NCI-H146 treated with DMSO at 0.1 percent for 48 hours (cell line): ENCODE measurements at regions not wholly inside any gene's neighbourhood (a gene's known extent, or its start where the extent isn't known, plus 50 kb on each side); places are given as distances from the start of the nearest gene placed in this dataset.
A peak's percentile ranks its signal among the peaks of the same experiment; 100 is the strongest.

Experiments
- DNase-seq: peaks from one replicate; lab custom pipeline; 2025; ENCODE audit not compliant: unreplicated experiment; lab: John Stamatoyannopoulos, UW

DNA sequence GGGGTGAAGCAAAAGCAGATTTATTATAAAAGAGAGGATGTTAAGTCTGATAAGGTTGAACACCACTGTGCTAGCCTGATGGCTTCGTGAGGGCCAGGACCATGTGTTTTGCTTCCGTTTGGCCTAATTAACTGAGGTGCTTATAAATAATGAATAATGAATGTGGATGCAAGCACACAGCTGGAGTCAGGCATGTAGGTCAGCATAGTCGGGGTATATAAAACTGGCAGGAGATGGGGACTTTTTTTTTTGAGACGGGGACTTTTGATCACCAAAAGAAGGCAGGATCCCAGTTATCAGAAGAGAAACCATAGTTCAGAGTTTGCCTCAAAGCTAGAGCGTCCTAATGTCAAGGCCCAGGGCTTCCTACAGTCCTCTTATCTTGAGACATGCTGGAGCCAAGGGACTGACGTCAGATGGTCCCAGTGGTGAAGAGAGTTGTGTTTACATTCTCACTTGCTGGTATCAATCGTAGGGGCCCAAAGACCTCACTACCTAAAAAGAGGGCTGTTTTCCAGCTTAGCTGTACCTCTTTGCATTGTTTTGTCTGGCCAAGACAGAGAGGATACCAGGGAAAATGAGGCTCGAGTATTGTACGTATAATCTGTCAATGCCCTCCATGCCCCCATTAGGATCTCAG is 50.4 kb downstream of the RTL9 start:
- no peak for DNase-seq

- no peak for DNase-seq
Observed at GRCh38 chrX:110409925-110410324, 51.3 kb downstream of the RTL9 start.

DNA sequence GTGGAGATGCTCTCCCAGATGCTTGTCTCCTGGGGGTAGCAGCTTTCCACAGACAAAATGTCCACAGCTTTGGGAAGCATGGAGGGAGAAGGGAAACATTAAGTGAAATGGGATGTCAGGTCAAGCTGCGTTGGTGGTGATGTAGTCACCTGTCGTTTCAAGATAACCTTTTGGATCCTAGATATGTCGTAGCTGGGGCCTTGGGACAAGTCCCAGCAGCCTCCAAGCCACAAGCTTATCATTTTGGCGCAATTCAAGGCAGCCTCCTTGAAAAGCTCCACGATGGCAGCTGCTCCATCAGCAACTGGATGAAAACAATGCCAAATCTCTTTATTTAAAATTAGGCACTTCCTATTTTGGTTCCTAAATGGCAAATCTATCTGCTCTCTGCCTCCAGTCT is 52.0 kb downstream of the RTL9 start:
- no peak for DNase-seq

GRCh38 chrX:110412971-110413726 is 54.5 kb downstream of the RTL9 start:
- peak; percentile 25 for DNase-seq

DNA sequence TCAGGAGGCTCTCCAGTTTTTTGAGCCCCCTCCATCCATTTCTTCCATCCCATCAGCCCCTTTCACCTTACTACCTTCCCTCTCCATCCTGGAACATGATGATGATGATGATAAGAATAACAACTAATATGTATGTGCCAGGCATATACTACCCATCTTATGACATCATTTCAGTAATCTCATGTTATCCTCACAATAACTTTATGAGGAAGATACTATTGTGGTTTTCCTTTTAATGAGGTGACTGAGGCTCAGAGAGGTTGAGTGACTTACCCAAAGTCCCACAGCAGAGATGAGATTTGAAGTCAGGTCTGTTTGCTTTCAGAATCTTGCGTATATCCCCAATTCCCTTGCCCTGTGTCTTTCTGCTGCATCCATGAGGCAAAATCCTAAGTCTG is 55.1 kb downstream of the RTL9 start:
- no peak for DNase-seq

DNA sequence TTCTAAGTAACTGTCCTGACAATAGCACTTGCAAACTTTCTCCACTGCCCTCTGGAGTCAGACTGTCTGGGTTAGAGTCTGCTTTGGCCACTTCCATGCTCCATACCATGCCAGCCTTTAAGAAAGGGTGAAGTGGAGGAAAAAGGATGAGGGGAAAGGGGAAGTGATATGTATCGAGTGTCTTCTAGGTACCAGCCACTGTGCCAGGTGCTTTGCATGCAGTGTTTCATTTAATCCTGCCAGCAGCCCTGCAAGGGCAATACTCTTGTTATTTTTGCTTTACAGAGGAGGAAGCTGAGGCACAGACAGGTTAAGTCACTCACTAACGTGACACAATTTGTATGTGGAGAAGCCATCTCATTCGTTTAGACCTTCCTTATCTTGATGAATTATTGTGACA is 55.6 kb downstream of the RTL9 start:
- DNase-seq, result no peak

GRCh38 chrX:110414679-110415439 is 56.2 kb downstream of the RTL9 start:
- DNase-seq, result no peak

DNA sequence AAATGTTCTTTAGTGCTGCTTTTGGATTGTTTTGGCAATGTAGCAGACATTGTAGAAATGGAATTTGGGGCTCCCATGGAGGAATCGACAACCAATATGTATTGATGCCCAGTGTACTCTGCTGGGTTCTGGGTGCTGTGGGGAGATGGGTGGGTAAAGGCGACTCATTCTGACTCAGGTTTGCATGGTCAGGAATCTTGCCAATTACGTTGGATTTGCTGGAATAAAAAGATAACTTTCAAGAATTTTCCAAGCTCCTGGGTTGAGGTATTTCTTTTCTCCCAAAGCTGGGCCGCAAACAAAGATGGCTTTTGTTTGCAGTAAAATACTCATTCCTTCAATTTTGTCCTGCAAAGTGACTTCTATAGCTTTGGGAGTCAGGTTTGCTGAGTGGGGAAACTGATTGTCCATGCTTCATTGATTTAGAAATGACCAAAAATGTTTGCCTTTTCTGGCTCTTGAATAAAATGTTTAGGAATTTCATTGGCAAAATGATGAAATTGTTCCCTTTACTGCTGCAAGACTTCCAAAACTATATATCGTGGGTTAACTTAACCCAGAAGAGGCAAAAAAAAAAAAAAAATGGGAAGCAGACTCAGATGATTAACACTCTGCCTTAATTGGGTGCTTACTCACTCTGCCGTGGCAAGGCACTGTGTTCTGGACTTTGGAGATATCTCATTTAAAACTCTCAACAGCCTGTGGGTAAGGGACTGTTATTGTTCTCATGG is 57.0 kb downstream of the RTL9 start:
- no peak for DNase-seq

DNA sequence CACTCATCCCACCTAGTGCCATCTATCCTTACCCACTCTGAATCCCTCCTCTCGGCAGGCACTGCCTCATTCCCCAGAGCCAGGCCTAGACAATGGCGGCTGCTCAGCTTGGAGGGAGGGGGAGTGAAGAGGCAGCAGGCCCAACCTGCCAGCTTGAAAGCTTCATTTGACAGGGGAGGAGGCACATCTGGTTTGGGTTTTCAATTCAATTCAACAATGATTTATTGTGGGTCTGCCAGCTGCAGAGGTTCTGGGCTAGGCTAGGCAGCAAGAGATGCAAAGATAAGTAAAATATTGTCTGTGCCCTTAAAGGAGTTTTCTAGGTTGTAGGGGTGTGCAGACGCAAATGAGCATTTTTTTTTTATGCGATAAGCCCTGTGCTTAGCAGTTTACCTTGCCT is 58.5 kb downstream of the RTL9 start:
- no peak for DNase-seq

DNA sequence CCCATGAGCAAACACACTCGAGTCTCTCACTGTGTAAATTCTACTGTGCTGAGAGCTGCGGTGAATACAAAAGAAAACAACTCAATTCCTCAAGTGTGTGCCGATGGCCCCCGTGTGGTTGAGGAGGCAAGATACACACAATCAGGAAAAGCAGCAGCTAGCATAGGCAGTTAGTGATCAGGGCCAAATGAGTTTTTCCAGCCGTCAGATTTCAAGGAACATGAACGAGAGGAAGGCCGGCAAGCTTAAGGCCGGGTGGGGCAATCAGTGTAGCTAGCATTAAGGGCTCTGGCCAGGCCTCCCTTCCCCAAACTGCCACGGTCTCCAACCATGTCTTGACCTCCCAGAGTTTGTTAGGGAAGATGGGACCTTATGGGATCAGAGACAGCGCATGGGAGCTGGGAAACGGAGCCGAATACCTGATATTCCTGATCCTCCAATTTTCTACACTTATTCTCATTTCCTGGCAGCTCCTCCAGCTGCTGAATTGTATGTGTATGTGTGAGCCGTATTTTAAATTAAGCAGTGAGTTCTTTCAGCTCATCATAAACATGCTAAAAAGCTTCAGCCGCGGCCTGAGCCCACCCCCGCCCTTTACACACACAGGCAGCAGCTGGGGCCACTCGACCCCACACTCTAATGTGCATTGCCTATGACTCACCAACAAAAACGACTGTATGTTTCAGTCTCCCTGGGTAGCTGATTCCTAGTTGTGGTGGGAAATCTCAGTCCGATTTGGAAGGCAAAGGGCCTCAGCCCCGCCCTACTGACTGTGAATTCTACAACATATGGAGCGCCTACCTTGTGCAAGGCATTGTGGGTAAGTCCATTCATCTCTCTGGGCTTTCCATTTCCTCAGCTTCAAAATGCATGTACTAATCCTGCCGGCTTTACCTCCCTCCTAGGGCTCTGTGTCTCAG is 59.9 kb downstream of the RTL9 start:
- no peak for DNase-seq

- DNase-seq, result no peak
Observed at GRCh38 chrX:110419512-110419911, 60.9 kb downstream of the RTL9 start.

- no peak for DNase-seq
Observed at GRCh38 chrX:110420771-110421499, 62.3 kb downstream of the RTL9 start.

DNA sequence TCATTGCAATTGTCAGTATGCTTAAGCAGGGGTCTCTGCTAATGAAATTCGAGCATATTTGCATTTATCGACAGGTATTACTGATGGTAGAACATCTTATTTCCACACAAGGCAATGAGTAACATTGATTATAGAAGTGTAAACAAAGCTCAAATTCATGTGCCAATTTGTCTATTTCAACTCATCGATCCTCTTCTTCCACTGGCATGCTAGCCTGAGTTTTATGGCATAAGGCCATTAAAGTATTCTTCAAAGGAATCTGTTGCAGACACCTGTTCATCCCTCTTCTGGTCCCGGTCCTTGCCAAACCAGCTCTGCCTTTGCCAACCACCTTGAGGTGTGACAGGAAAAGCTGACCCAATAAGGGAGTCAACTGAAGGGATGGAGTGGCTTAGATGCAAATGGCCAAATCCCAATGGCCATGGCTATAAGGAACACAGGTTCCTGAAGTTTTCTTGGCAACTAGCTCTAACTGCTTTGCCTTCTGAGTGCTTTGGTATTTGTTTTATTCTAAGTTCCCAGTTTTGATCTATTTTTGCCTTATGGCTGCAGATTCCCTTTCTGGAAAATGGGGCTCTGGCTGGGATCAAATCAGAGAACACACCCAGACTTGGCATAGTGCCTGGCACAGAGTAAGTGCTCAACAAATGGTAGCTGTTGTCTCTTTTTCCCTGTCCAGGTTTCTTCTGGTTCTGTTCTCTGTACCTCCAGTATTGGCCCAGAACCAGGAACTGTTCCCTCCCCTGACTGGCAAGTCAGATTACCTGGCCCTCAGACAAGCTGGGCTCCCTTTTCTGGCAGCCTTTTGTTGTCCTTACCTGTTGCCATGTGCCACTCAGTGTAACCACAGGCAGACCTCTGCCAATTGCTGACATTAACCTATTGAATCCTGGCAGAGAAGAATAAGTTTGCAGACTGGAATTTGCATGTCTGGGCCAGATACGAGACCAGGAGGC is 63.1 kb downstream of the RTL9 start:
- DNase-seq, result no peak

GRCh38 chrX:110425222-110426154 is 66.8 kb downstream of the RTL9 start:
- DNase-seq, result no peak

- no peak for DNase-seq
Observed at GRCh38 chrX:110426155-110426504, 67.5 kb downstream of the RTL9 start.

- no peak for DNase-seq
Observed at GRCh38 chrX:110427076-110427475, 68.4 kb downstream of the RTL9 start.

DNA sequence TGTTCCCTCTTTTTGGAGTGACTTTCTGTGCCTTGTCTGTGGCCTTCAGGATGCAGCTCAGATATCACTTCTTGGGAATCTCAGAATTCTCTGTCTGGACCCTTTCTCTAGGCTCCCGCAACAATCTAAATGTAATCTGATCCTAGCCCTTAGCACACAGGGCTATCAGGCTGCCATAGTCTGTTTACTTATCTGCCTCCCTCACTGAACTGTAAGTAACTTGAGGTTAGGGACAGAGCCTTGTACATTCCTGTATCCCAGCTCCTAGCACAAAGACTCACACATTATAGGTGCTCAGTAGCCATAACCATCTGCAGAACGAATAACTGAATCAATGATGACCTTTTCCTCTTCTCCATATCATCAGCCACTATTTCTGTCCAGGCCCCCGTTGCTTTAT is 69.5 kb downstream of the RTL9 start:
- DNase-seq, result no peak
